ENCODE measurements at regions not wholly inside any gene's neighbourhood (a gene's known extent, or its start where the extent isn't known, plus 50 kb on each side); places are given as distances from the start of the nearest gene placed in this dataset.
"Not testable (repeated sequence)": the region's sequence is repeated elsewhere in the genome, so short reads cannot be mapped to it uniquely, and the experiment has no call there.

GRCh38 chr6:98323605-98324004 lies 510.8 kb upstream of the POU3F2 start:
- DNase-seq (ENCODE audit: low read depth in 2 of 2) = no peak

GRCh38 chr6:98324446-98324845 lies 509.9 kb upstream of the POU3F2 start:
- no peak for DNase-seq (ENCODE audit: low read depth in 2 of 2)

- no peak for DNase-seq (ENCODE audit: low read depth in 2 of 2)
These were observed 509.0 kb upstream of the POU3F2 start for GRCh38 chr6:98325366-98325765.

DNA sequence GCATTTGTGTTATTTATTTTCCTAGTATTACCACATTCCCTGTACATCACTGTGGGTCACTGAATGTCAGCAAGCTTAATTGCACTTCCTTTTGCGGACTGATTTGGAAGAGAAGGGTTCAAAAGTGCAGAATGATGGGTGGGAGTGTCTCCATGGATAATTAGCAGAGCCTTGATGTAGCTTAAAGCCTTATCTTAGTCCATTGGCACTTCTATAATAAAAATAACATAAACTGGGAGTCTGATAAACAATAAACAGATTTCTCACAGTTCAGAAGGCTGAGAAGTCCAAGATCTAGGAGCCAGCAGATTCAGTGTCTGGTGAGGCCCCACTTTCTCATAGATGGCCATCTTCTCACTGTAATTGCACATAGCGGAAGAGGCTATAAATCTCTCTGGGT lies 501.1 kb upstream of the POU3F2 start:
- no peak for DNase-seq (ENCODE audit: low read depth in 2 of 2)

DNA sequence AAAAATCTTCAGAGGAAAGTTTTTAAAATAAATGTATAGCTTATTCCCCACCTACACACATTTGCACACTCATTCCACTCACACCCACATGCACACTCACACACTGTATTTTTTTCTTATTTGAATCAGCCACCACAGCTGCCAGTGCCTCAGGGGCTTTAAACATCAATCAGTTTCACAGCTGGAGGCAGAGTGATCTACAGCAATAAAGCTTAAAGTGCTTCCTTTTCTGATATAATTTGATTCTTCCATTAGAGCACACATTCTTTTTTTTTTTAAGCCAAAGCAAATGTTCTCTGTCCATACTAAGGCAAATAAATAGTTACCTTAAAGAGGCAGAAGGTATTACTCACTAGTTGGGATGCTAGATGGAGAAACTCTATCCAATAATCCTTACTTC lies 498.8 kb upstream of the POU3F2 start:
- DNase-seq (ENCODE audit: low read depth in 2 of 2) = no peak

GRCh38 chr6:98339506-98339905 lies 494.9 kb upstream of the POU3F2 start:
- DNase-seq (ENCODE audit: low read depth in 2 of 2) = no peak

GRCh38 chr6:98343004-98343403 lies 491.4 kb upstream of the POU3F2 start:
- no peak for DNase-seq (ENCODE audit: low read depth in 2 of 2)

- DNase-seq (ENCODE audit: low read depth in 2 of 2) = no peak
These were observed 490.6 kb upstream of the POU3F2 start for GRCh38 chr6:98343797-98344196.

DNA sequence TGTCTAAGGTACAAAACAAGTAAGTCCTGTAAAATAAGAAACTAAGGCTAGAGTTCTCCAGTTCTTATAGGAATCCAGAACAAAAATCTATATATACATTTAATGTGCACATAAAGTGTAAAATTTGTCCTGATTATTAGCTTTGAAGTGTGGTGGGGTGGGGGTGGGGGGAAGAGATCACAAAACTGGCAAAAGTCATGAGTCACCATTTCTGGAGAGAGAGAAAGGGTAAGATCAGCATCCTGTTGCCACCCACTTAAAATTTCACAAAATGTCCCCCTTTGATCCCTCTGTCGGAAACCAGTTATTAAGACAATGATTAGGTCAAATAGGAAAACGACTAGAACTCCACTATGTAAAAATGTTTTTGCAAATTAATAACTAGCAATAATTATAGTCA lies 482.0 kb upstream of the POU3F2 start:
- DNase-seq (ENCODE audit: low read depth in 2 of 2) = no peak

DNA sequence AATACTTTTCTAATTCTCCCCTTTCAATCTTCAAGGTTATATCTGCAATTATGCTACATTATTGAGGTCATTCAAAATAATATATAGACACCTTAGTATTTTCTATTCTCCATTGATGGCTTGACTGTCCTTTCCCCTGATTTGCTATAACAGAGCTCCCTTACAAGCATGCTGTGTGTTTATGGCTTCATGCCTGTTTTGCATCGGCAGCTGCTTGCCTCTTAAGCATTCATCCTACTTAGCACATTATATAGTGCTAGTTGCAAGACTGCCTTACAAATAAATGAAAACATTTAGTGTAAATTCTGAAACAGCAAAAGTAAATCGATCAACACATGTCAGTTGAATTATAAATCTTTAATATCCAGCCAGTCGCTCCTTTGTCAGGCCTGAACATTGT lies 476.2 kb upstream of the POU3F2 start:
- DNase-seq (ENCODE audit: low read depth in 2 of 2) = no peak

- no peak for DNase-seq (ENCODE audit: low read depth in 2 of 2)
These were observed 468.0 kb upstream of the POU3F2 start for GRCh38 chr6:98366371-98366770.

DNA sequence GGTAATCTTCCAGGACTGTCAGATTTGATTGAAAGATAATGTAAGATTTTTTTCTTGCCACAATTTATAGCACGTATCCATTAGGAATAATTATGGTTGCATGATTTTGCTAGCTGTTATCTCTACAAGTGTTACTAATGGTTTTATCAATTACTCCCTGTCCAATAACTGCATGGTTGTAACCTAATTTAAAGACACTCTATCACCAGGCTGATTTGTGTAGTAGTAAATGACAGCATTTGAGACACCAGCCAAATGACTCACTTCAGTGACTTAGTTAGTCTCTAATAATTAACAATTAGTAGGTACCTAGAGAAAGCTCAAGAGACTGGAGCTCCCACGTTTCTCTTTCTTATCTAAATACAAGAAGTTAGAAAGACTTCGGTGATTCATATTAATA lies 453.8 kb upstream of the POU3F2 start:
- no peak for DNase-seq (ENCODE audit: low read depth in 2 of 2)

GRCh38 chr6:98382246-98382645 lies 452.1 kb upstream of the POU3F2 start:
- DNase-seq (ENCODE audit: low read depth in 2 of 2) = no peak

- no peak for DNase-seq (ENCODE audit: low read depth in 2 of 2)
These were observed 450.0 kb upstream of the POU3F2 start for GRCh38 chr6:98384334-98384733.

DNA sequence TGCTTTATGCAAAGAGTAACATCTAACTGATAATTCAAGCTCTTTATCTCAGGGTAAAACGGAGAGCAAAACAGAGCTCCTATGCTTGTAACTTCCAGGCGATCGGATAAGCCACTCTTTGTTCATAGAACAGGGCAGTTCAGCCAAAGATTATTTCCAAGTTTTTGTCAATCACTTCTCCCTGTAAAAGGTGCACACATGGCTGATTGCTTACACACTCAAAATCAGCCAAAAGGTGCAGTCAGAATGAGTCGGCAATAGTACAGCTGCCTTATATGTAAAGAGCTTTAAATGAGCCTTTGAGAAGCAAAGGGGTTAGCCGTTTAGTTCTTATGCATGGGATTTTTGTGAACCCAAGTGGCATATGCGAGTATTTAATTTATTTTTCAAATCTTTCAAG lies 449.6 kb upstream of the POU3F2 start:
- no peak for DNase-seq (ENCODE audit: low read depth in 2 of 2)

DNA sequence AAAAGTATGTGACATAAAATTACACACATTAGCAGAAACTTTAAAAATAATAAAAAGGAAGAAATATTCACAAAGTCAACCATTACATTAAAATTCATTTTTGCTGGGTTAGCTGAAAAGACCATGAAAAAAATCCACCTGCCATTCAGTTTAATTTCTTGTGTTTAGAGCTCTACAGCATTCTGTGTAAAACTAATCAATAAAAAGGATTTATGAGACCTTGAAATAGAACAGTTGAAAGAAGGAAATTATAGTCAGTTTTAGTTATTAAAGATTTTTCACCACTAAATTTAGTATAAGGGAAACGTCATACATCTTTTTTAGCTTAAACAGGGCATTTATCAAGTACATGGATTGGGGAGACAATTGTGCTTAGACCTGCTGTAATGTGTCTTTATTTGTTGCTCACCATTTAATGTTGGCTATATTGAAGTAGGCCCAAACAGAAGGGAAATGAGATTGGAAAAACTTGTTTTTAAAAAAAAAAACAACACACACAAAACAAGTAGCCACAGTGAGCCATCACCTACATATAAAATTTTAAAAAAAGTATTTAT lies 438.7 kb upstream of the POU3F2 start:
- DNase-seq (ENCODE audit: low read depth in 2 of 2) = no peak

DNA sequence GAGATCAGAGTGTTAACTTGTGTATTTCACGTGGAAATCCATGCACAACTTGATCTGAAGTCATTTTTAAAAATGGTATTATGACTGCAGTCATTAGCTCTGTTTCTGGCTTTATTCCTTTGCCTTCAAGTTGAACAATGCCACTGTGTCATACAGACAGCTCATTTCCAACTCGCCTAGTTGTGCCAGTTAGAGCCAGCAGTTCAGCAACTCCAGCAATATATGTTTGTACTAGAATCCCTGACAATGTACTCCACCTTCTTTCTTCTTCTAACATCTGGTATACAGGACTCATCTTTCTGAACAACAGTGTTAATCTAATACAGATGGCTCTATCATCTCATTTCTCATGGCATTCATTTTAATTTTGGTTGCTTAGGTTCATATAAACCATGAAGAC lies 418.3 kb upstream of the POU3F2 start:
- no peak for DNase-seq (ENCODE audit: low read depth in 2 of 2)

DNA sequence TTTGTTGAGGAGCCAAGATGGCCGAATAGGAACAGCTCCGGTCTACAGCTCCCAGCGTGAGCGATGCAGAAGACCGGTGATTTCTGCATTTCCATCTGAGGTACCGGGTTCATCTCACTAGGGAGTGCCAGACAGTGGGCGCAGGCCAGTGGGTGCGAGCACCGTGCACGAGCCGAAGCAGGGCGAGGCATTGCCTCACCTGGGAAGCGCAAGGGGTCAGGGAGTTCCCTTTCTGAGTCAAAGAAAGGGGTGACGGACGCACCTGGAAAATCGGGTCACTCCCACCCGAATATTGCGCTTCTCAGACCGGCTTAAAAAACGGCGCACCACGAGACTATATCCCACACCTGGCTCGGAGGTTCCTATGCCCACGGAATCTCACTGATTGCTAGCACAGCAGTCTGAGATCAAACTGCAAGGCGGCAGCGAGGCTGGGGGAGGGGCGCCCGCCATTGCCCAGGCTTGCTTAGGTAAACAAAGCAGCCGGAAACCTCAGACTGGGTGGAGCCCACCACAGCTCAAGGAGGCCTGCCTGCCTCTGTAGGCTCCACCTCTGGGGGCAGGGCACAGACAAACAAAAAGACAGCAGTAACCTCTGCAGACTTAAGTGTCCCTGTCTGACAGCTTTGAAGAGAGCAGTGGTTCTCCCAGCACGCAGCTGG lies 417.7 kb upstream of the POU3F2 start:
- DNase-seq (ENCODE audit: low read depth in 2 of 2) = not testable (repeated sequence)

DNA sequence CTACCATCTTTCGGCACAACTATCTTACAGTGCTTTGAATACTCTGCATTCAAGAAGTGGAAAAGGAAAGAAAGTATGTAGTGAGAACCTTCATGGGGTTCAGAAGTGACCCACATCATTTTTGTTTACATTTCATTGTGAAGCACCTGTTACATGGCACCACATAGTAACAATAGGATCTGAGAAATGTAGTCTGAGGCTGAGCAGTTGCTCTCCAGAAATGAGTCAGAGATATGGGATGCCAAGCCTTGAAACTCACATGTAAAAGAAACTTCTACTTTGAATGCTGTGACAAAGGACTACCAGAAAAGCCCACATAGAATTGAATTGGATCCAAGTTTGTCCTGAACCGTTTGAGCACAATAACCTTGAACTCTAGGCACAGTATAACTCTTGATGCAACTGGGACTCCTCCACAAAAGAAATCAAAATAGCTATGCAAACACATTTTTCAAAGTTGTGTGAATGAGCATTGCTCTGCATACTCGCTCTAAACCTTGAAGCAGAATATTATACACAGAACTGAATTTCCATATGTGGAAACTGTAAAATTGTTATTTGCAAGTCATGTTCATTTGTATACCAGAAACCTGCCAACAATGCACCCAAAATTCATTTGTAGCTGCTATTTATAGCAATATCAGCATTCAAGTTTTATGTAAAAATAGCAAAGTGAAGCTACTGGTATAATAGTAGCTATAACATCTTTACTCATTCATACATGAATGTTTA lies 400.9 kb upstream of the POU3F2 start:
- DNase-seq (ENCODE audit: low read depth in 2 of 2) = no peak

DNA sequence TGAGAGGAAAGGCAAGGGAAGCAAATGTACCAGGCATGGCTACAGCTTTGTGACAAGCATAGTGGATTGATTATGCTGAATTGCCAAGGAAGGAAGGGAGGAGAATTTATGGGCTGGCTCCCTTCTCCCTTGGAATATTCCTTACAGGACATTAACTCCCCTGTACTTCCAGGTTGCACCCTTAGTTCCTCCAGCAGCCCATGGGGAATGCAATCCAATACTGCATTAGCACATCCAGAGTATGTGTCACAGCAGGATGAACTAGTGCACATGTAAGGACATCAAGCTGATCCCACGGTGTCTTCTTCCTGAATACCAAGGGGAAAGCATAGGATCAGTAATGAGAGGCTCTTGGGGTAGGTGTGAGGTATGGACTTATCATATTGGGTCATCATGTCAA lies 390.7 kb upstream of the POU3F2 start:
- DNase-seq (ENCODE audit: low read depth in 2 of 2) = no peak

- DNase-seq (ENCODE audit: low read depth in 2 of 2) = no peak
These were observed 381.7 kb upstream of the POU3F2 start for GRCh38 chr6:98452685-98453084.

- no peak for DNase-seq (ENCODE audit: low read depth in 2 of 2)
These were observed 379.5 kb upstream of the POU3F2 start for GRCh38 chr6:98454809-98455322.

- no peak for DNase-seq (ENCODE audit: low read depth in 2 of 2)
These were observed 375.7 kb upstream of the POU3F2 start for GRCh38 chr6:98458708-98459107.

Data from fibroblast of skin of left quadriceps (primary cell).